Uterus (tissue), 2 donors: ENCODE measurements at regions not wholly inside any gene's neighbourhood (a gene's known extent, or its start where the extent isn't known, plus 50 kb on each side); places are given as distances from the start of the nearest gene placed in this dataset.

Source experiments
- CTCF ChIP-seq, 4 experiments: fragments of 200-600 bp in 2 of 4; fragments of 450-650 bp in 2 of 4; sonication (generic) in 2 of 4; IDR thresholded peaks; one replicate each; pipeline ENCODE4 v1.5.1; 2016 to 2019; ENCODE audit warnings: antibody characterized with exemption in 4 of 4, mild to moderate bottlenecking in 2 of 4, moderate library complexity in 1 of 4
- POLR2A ChIP-seq, 2 donors: fragments of 450-650 bp; IDR thresholded peaks; one replicate each; pipeline ENCODE4 v1.6.1; 2016; ENCODE audit warnings: antibody characterized with exemption in 2 of 2, mild to moderate bottlenecking in 1 of 2, moderate library complexity in 1 of 2

- TF ChIP-seq CTCF (IDR thresholded peaks at IDR 0.05): no peak
- no peak for TF ChIP-seq POLR2A (IDR thresholded peaks at IDR 0.05)
Observed at GRCh38 chr3:45325676-45326075, 62.7 kb upstream of the LARS2 start.
